SK-N-SH treated with all-trans-retinoic acid at 6 μM for 48 hours (cell line): ENCODE measurements at regions not wholly inside any gene's neighbourhood (a gene's known extent, or its start where the extent isn't known, plus 50 kb on each side); places are given as distances from the start of the nearest gene placed in this dataset.

Experiments
- CSDC2 ChIP-seq: fragments of 250-450 bp; sonication (Bioruptor Pico); IDR thresholded peaks from 2 replicates; pipeline ENCODE4 v1.5.0; 2020; ENCODE audit warnings: mild to moderate bottlenecking, moderate library complexity
- ESRRG ChIP-seq: fragments of 250-450 bp; sonication (Bioruptor Pico); IDR thresholded peaks from 2 replicates; pipeline ENCODE4 v1.6.1; 2021; ENCODE audit warnings: mild to moderate bottlenecking
- PPARA ChIP-seq: fragments of 250-450 bp; sonication (Bioruptor Pico); IDR thresholded peaks from 2 replicates; pipeline ENCODE4 v1.5.0; 2020; ENCODE audit warnings: mild to moderate bottlenecking, borderline replicate concordance
- ZFP30 ChIP-seq: fragments of 450-650 bp; formaldehyde crosslinking; IDR thresholded peaks from 2 replicates; pipeline ENCODE4 v1.5.0; 2022; ENCODE audit warnings: mild to moderate bottlenecking, moderate library complexity

GRCh38 chr4:53907772-53908171 is 156.6 kb downstream of the CHIC2 start:
- TF ChIP-seq PPARA (no peak), CSDC2 (CRISPR knock-in tag) (no peak), ZFP30 (CRISPR knock-in tag) (no peak), ESRRG (no peak)
